Naive B cell (primary cell): ENCODE measurements at regions not wholly inside any gene's neighbourhood (a gene's known extent, or its start where the extent isn't known, plus 50 kb on each side); places are given as distances from the start of the nearest gene placed in this dataset.
"Not testable (repeated sequence)": the region's sequence is repeated elsewhere in the genome, so short reads cannot be mapped to it uniquely, and the experiment has no call there.

ENCODE experiments used
- ATAC-seq, 2 donors: fragments of 150-1000 bp; cut with Tn5 transposase; 2 replicates each; pipeline ENCODE4 v1.10.0; 2021; ENCODE audit warnings: low read depth in 2 of 2, mild to moderate bottlenecking in 2 of 2, moderate library complexity in 2 of 2
- DNase-seq: peaks from one replicate; pipeline ENCODE4 v3.0.0; 2022
- H3K27ac Mint-ChIP-seq, 6 donors: one replicate each; pipeline ENCODE4 v1.8.0; 2020 to 2022; ENCODE audit warnings: mild to moderate bottlenecking in 6 of 6, mixed read lengths in 6 of 6, moderate library complexity in 5 of 6, inconsistent platforms in 2 of 6
- H3K27me3 Mint-ChIP-seq, 3 donors: one replicate each; pipeline ENCODE4 v1.8.0; 2021 to 2022; ENCODE audit warnings: mixed read lengths in 3 of 3, mild to moderate bottlenecking in 1 of 3
- H3K36me3 Mint-ChIP-seq, 2 donors: one replicate each; pipeline ENCODE4 v1.8.0; 2020 to 2022; ENCODE audit warnings: mixed read lengths in 2 of 2, inconsistent platforms in 1 of 2, mild to moderate bottlenecking in 1 of 2
- H3K4me1 Mint-ChIP-seq, 3 donors: one replicate each; pipeline ENCODE4 v1.8.0; 2020 to 2022; ENCODE audit warnings: mixed read lengths in 3 of 3, inconsistent platforms in 1 of 3, mild to moderate bottlenecking in 1 of 3, moderate library complexity in 1 of 3
- H3K4me3 Mint-ChIP-seq, 8 donors: one replicate each; pipeline ENCODE4 v1.8.0; 2020 to 2022; ENCODE audit warnings: mild to moderate bottlenecking in 8 of 8, mixed read lengths in 8 of 8, moderate library complexity in 8 of 8, inconsistent platforms in 2 of 8
- H3K9me3 Mint-ChIP-seq, 7 donors: one replicate each; pipeline ENCODE4 v1.8.0; 2020 to 2022; ENCODE audit warnings: mixed read lengths in 7 of 7, mild to moderate bottlenecking in 5 of 7, inconsistent platforms in 2 of 7, moderate library complexity in 1 of 7

DNA sequence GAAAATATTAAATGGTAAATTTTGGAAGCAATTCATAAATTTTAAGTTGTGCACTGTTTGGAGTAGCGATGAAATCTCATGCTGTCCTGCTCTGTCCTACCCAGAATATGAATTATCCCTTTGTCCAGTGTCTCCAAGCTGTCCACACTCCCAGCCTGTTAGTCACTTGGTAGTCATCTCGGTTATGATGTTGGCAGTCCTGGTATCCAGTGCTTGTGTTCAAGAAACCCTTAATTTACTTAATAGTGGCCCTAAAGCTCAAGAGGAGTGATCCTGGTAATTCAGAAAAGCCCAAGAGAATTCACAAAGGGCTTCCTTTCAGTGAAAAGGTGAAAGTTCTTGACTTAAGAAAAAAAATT, 71.8 kb upstream of the STAM2 start:
- Mint-ChIP-seq H3K9me3 (peaks cover 0 to 9% (median 0%) of the 10 kb centered on the region in 7 donors), H3K27me3 (peaks cover 0 to 8% (median 6%) of the 10 kb centered on the region in 3 donors), H3K36me3 (no peaks in the 10 kb centered on the region), H3K4me1 (peaks cover 0 to 2% (median 0%) of the 10 kb centered on the region in 3 donors), H3K4me3 (no peak overlapping the region), H3K27ac (no peak overlapping the region)
- no peak for ATAC-seq
- no peak for DNase-seq

- Mint-ChIP-seq H3K4me3 (no peak overlapping the region), H3K4me1 (peaks cover 0 to under 1% (median 0%) of the 10 kb centered on the region in 3 donors), H3K36me3 (no peaks in the 10 kb centered on the region), H3K27me3 (peaks cover 0 to 19% (median 14%) of the 10 kb centered on the region in 3 donors), H3K9me3 (peaks cover 0 to 9% (median 0%) of the 10 kb centered on the region in 7 donors), H3K27ac (no peak overlapping the region)
- DNase-seq (no peak), ATAC-seq (no peak)
These were observed 75.0 kb upstream of the STAM2 start for GRCh38 chr2:152250421-152251100.

DNA sequence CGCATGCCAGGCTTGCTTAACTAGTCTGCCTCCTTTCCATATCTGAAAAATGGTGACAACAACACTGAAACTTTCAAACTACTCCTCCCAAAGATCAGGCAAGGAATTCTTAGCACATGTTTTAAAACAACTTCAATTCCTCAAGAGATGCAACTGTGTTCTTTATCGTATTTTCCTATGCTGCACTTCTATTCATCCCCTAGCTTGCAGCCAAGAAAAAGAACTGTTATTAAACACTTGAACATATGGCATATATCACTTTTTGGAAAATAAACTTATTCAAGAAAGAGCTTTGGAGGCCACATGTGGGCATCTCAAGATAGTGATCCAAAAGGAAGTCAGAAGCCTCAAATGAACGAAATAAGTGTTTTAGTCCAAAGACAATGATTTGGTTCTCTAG, 75.6 kb upstream of the STAM2 start:
- H3K4me3 Mint-ChIP-seq: no peak overlapping the region
- ATAC-seq: no peak
- H3K27ac Mint-ChIP-seq: no peak overlapping the region
- DNase-seq: no peak
- peaks cover 0 to 9% (median 0%) of the 10 kb centered on the region in 7 donors for H3K9me3 Mint-ChIP-seq
- H3K27me3 Mint-ChIP-seq: peaks cover 0 to 16% (median 14%) of the 10 kb centered on the region in 3 donors
- no peaks in the 10 kb centered on the region for H3K36me3 Mint-ChIP-seq
- H3K4me1 Mint-ChIP-seq: no peaks in the 10 kb centered on the region

DNA sequence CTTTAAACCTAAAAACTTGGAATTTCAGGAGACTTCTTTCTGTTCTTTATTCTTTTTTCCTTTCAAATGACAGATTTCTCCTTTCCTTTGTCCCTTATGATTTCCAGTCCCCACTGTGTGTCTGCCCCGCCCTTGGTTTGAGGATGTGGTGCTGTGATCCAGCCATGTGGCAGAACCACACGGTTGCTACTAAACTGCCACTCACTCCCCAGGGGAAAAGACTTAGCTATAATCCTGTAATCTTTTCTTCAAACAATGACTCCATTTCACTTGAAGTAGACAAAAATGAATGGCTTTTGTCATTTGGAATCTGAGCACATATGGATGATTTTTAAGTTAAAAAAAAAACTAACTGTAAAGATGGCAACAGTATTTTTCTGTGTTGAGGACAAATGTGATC, 76.2 kb upstream of the STAM2 start:
- DNase-seq: no peak
- H3K4me3 Mint-ChIP-seq: no peak overlapping the region
- H3K9me3 Mint-ChIP-seq: peaks cover 0 to 9% (median 0%) of the 10 kb centered on the region in 7 donors
- no peaks in the 10 kb centered on the region for H3K4me1 Mint-ChIP-seq
- no peaks in the 10 kb centered on the region for H3K36me3 Mint-ChIP-seq
- H3K27me3 Mint-ChIP-seq: peaks cover 0 to 16% (median 15%) of the 10 kb centered on the region in 3 donors
- ATAC-seq: no peak
- H3K27ac Mint-ChIP-seq: no peak overlapping the region

GRCh38 chr2:152254486-152254885, 78.9 kb upstream of the STAM2 start:
- Mint-ChIP-seq H3K36me3 (no peaks in the 10 kb centered on the region), H3K4me3 (no peak overlapping the region), H3K27me3 (peaks cover 4 to 32% (median 17%) of the 10 kb centered on the region in 3 donors), H3K27ac (no peak overlapping the region), H3K4me1 (no peaks in the 10 kb centered on the region), H3K9me3 (peaks cover 0 to 9% (median 0%) of the 10 kb centered on the region in 7 donors)
- DNase-seq: no peak
- no peak for ATAC-seq

GRCh38 chr2:152254976-152255375, 79.4 kb upstream of the STAM2 start:
- Mint-ChIP-seq H3K4me3 (no peak overlapping the region), H3K27me3 (peaks cover 4 to 32% (median 16%) of the 10 kb centered on the region in 3 donors), H3K9me3 (peaks cover 0 to 9% (median 0%) of the 10 kb centered on the region in 7 donors), H3K4me1 (no peaks in the 10 kb centered on the region), H3K27ac (no peak overlapping the region), H3K36me3 (no peaks in the 10 kb centered on the region)
- no peak for ATAC-seq
- DNase-seq: no peak

DNA sequence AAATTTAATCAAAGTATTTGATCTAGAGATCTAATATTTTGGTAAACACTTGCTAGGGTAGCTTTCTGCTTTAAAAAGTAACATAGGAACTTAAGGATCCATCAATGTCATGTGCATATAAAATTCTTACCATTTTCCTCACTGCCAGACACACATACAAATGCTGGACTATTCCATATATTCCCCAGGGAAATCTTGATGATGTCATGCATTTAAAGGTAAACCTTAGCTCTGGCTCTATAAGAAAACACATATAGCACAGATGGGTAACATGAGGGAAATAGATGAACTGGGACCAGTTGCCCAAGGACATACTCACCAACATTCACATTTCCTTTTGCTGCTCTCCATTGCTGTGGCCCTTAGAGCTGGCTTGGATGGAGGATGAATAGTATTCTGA, 79.1 kb upstream of the FMNL2 start:
- Mint-ChIP-seq H3K9me3 (peaks cover 0 to 8% (median 4%) of the 10 kb centered on the region in 7 donors), H3K27ac (no peak overlapping the region), H3K36me3 (no peaks in the 10 kb centered on the region), H3K27me3 (peaks cover 6 to 32% (median 13%) of the 10 kb centered on the region in 3 donors), H3K4me3 (no peak overlapping the region), H3K4me1 (no peaks in the 10 kb centered on the region)
- DNase-seq (no peak), ATAC-seq (no peak)

GRCh38 chr2:152260939-152261338, 74.0 kb upstream of the FMNL2 start:
- Mint-ChIP-seq H3K27ac (no peak overlapping the region), H3K4me3 (no peak overlapping the region), H3K36me3 (no peaks in the 10 kb centered on the region), H3K27me3 (peaks cover 6 to 16% (median 15%) of the 10 kb centered on the region in 3 donors), H3K4me1 (no peaks in the 10 kb centered on the region), H3K9me3 (peaks cover 0 to 12% (median 5%) of the 10 kb centered on the region in 7 donors)
- ATAC-seq (no peak), DNase-seq (no peak)

DNA sequence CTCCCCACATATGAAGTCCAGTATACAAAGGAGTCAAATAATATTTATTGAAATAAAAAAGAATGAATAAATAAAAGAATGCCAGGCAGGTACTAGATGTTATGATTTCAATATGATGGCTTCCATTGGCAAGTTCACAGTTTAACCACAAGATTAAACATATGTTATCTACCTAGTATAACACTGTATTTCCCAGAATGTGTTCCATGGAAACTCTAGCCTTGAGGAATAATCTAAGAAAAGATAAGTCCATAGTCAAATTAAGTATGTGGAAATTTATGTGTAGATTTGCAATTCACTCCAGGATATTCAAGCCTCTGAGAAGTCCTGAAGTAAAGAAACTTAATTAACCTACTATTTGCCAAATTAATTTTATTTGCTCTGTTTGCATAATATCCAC, 71.1 kb upstream of the FMNL2 start:
- peaks cover 0 to 12% (median 4%) of the 10 kb centered on the region in 3 donors for H3K27me3 Mint-ChIP-seq
- peaks cover 0 to 21% (median 10%) of the 10 kb centered on the region in 7 donors for H3K9me3 Mint-ChIP-seq
- no peak overlapping the region for H3K4me3 Mint-ChIP-seq
- H3K27ac Mint-ChIP-seq: no peak overlapping the region
- ATAC-seq (no peak), DNase-seq (no peak)
- H3K36me3 Mint-ChIP-seq: no peaks in the 10 kb centered on the region
- H3K4me1 Mint-ChIP-seq: no peaks in the 10 kb centered on the region

- H3K27ac Mint-ChIP-seq, H3K4me3 Mint-ChIP-seq, DNase-seq, H3K4me1 Mint-ChIP-seq, ATAC-seq, H3K27me3 Mint-ChIP-seq: not testable (repeated sequence)
- Mint-ChIP-seq H3K9me3 (peaks cover 7 to 73% (median 43%) of the 10 kb centered on the region in 7 donors), H3K36me3 (peaks cover 9 to 16% of the 10 kb centered on the region in 2 donors)
These were observed 61.2 kb upstream of the FMNL2 start for GRCh38 chr2:152273732-152274260.

DNA sequence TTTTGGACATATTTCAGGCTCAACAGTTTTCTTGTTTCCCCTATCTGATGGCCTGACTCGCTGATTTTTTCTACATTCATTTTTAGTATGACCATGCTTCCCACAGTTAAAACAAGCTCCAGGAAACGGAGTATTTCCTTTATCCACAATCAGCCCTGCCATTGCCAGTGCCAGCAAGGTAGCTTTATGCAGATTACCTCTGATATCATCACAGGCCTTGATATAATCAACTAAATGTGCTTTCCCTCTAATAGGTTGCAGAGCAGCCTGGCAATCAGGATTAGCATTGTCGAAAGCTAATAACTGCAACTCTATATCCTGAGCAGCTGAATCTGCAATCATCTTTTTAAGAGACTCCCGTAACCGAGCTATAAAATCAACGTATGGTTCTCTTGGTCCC, 57.1 kb upstream of the FMNL2 start:
- not testable (repeated sequence) for H3K4me1 Mint-ChIP-seq, H3K27ac Mint-ChIP-seq, ATAC-seq, DNase-seq
- peak overlapping the region in 1 of 8 donors; percentile 1 for H3K4me3 Mint-ChIP-seq
- H3K36me3 Mint-ChIP-seq: peaks cover 9 to 18% of the 10 kb centered on the region in 2 donors
- peaks cover 6 to 20% (median 7%) of the 10 kb centered on the region in 3 donors for H3K27me3 Mint-ChIP-seq
- peaks cover 10 to 55% (median 40%) of the 10 kb centered on the region in 7 donors for H3K9me3 Mint-ChIP-seq

DNA sequence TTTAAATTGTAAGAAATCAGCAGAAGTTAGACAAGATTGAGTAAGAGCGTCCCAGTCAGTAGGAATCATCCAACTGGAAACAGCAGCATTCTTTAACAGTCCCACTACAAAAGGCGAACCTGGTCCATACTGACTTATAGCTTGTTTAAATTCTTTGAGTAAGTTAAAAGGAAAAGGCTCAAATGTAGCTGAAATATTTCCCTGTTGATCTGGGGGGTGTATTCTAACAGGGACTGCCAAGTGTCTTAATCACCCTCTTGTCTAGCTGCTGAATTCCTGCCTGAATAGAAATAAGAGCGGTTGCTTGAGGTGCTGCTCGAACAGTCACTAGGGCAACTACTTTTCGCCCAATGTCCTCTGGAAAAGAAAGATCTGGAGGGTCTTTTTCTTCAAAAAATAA, 56.4 kb upstream of the FMNL2 start:
- Mint-ChIP-seq H3K27ac (no peak overlapping the region), H3K4me3 (peak overlapping the region in 1 of 8 donors; percentile 1), H3K27me3 (peaks cover 7 to 20% (median 11%) of the 10 kb centered on the region in 3 donors), H3K9me3 (peaks cover 8 to 48% (median 34%) of the 10 kb centered on the region in 7 donors), H3K36me3 (peaks cover 9 to 15% of the 10 kb centered on the region in 2 donors), H3K4me1 (no peaks in the 10 kb centered on the region)
- DNase-seq (no peak), ATAC-seq (no peak)

DNA sequence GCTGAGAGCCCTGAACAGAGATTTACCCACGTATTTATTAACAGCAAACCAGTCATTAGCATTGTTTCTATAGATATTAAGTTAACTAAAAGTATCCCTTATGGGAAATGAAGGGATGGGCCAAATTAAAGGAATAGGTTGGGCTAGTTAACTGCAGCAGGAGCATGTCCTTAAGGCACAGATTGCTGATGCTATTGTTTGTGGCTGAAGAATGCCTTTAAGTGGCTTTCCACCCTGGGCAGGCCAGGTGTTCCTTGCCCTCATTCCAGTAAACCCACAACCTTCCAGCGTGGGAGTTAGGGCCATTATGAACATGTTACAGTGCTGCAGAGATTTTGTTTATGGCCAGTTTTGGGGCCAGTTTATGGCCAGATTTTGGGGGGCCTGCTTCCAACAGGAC, 55.6 kb upstream of the FMNL2 start:
- not testable (repeated sequence) for DNase-seq, ATAC-seq, H3K4me1 Mint-ChIP-seq, H3K27ac Mint-ChIP-seq, H3K4me3 Mint-ChIP-seq
- peaks cover 7 to 20% (median 11%) of the 10 kb centered on the region in 3 donors for H3K27me3 Mint-ChIP-seq
- peaks cover 8 to 40% (median 27%) of the 10 kb centered on the region in 7 donors for H3K9me3 Mint-ChIP-seq
- peaks cover 9 to 15% of the 10 kb centered on the region in 2 donors for H3K36me3 Mint-ChIP-seq

GRCh38 chr2:152280780-152281179, 54.2 kb upstream of the FMNL2 start:
- peaks cover 11 to 26% (median 15%) of the 10 kb centered on the region in 3 donors for H3K27me3 Mint-ChIP-seq
- DNase-seq: no peak
- peaks cover 5 to 29% (median 14%) of the 10 kb centered on the region in 7 donors for H3K9me3 Mint-ChIP-seq
- no peak for ATAC-seq
- no peaks in the 10 kb centered on the region for H3K4me1 Mint-ChIP-seq
- peak overlapping the region in 1 of 6 donors; percentile 18 for H3K27ac Mint-ChIP-seq
- no peak overlapping the region for H3K4me3 Mint-ChIP-seq
- peaks cover 0 to 15% of the 10 kb centered on the region in 2 donors for H3K36me3 Mint-ChIP-seq
